HFFc6 (cell line): ENCODE measurements at regions not wholly inside any gene's neighbourhood (a gene's known extent, or its start where the extent isn't known, plus 50 kb on each side); places are given as distances from the start of the nearest gene placed in this dataset.

ENCODE experiments used
- DNase-seq: peaks from one replicate; pipeline ENCODE4 v3.0.0-alpha.2; 2018
- H3K27ac Mint-ChIP-seq: 2 replicates; pipeline ENCODE4 v1.8.0; 2020; ENCODE audit warnings: mild to moderate bottlenecking, mixed read lengths
- H3K27me3 Mint-ChIP-seq: 2 replicates; pipeline ENCODE4 v1.8.0; 2021; ENCODE audit warnings: mild to moderate bottlenecking, moderate library complexity, mixed read lengths; ENCODE audit not compliant: insufficient read depth
- H3K36me3 Mint-ChIP-seq: 2 replicates; pipeline ENCODE4 v1.8.0; 2021; ENCODE audit warnings: low read depth, mixed read lengths
- H3K4me1 Mint-ChIP-seq: 2 replicates; pipeline ENCODE4 v1.8.0; 2020; ENCODE audit warnings: low read depth, mixed read lengths
- H3K4me3 Mint-ChIP-seq: 2 replicates; pipeline ENCODE4 v1.8.0; 2020; ENCODE audit warnings: mild to moderate bottlenecking, moderate library complexity, mixed read lengths
- H3K9me3 Mint-ChIP-seq: 2 replicates; pipeline ENCODE4 v1.8.0; 2020; ENCODE audit warnings: mild to moderate bottlenecking, mixed read lengths
- TF ChIP-seq, protein P1 (sequence below): fragments of 200-600 bp; sonication (generic); IDR thresholded peaks from 2 replicates; pipeline ENCODE4 v1.5.0; 2021; ENCODE audit warnings: antibody characterized with exemption, mild to moderate bottlenecking

DNA sequence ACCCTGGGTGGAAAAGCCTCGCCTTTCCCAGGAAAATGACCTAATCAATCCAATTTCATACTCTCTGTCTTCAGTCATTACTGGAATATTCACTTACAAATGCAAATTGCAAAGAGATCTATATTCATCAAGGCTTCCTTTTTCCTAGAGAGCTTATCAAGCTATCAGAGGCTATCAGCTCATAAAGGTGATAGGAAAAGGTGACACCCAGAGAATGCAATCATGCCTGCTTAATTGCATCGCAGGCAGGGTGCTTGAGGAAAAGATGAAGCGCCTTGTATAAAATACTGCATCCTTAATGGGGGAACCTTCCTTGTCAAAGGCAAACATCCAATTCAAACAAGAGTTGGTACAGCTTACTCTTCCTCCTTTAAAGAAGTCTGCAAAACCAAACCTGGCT, 59.7 kb downstream of the SHANK2 start:
- TF ChIP-seq, protein P1, sequence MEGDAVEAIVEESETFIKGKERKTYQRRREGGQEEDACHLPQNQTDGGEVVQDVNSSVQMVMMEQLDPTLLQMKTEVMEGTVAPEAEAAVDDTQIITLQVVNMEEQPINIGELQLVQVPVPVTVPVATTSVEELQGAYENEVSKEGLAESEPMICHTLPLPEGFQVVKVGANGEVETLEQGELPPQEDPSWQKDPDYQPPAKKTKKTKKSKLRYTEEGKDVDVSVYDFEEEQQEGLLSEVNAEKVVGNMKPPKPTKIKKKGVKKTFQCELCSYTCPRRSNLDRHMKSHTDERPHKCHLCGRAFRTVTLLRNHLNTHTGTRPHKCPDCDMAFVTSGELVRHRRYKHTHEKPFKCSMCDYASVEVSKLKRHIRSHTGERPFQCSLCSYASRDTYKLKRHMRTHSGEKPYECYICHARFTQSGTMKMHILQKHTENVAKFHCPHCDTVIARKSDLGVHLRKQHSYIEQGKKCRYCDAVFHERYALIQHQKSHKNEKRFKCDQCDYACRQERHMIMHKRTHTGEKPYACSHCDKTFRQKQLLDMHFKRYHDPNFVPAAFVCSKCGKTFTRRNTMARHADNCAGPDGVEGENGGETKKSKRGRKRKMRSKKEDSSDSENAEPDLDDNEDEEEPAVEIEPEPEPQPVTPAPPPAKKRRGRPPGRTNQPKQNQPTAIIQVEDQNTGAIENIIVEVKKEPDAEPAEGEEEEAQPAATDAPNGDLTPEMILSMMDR, result no peak
- H3K27me3 Mint-ChIP-seq, result peaks cover 8% of the 10 kb centered on the region
- DNase-seq, result no peak
- no peak overlapping the region for H3K27ac Mint-ChIP-seq
- H3K9me3 Mint-ChIP-seq, result peaks cover 12% of the 10 kb centered on the region
- H3K4me1 Mint-ChIP-seq, result no peaks in the 10 kb centered on the region
- no peak overlapping the region for H3K4me3 Mint-ChIP-seq
- no peaks in the 10 kb centered on the region; the same call in 1 of the 2 replicates for H3K36me3 Mint-ChIP-seq

DNA sequence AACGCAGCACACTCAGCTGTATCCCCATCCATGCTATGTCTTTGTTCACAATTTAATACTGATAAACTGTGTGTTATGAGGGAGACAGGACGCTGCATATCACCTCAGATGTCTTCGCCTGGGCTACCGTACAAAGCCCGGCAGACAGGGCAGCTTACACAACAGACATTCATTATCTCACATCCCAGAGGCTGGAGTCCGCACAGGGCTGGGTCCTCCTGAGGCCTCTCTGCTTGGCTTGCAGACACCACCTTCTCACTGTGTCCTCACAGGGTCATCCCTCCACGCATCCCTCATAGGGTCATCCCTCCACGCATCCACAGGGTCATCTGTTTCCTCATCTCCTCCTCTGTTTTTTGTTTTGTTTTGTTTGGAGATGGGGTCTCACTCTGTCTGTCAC, 61.2 kb downstream of the SHANK2 start:
- no peak for DNase-seq
- TF ChIP-seq, protein P1, result no peak
- no peaks in the 10 kb centered on the region for H3K4me1 Mint-ChIP-seq
- no peak overlapping the region for H3K4me3 Mint-ChIP-seq
- peaks cover 5% of the 10 kb centered on the region for H3K27me3 Mint-ChIP-seq
- peaks cover 16% of the 10 kb centered on the region for H3K9me3 Mint-ChIP-seq
- H3K27ac Mint-ChIP-seq, result no peak overlapping the region
- no peaks in the 10 kb centered on the region; the same call in 1 of the 2 replicates for H3K36me3 Mint-ChIP-seq

DNA sequence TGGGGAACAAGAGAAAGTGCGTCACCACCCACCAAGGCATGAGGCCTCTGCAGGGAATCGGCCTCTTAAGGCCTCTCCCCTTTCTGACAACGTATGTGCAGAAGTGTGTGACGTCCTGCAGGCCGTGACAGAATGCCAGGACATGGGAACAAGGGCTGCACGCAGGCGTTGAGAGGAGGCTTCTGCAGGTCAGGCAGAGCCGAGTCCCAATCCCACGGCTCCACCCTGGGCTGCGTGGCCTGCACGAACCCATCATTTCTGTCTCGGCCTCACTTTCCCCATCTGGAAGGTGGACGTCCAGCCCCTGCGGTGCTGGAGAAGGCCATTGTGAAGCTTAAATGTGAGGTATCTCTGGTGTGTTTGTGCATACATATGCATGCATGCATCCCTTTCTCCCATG, 61.8 kb downstream of the SHANK2 start:
- TF ChIP-seq, protein P1, result no peak
- Mint-ChIP-seq H3K36me3 (no peaks in the 10 kb centered on the region; the same call in 1 of the 2 replicates), H3K4me1 (no peaks in the 10 kb centered on the region), H3K9me3 (peaks cover 20% of the 10 kb centered on the region), H3K4me3 (no peak overlapping the region), H3K27ac (no peak overlapping the region), H3K27me3 (peaks cover 5% of the 10 kb centered on the region)
- no peak for DNase-seq

DNA sequence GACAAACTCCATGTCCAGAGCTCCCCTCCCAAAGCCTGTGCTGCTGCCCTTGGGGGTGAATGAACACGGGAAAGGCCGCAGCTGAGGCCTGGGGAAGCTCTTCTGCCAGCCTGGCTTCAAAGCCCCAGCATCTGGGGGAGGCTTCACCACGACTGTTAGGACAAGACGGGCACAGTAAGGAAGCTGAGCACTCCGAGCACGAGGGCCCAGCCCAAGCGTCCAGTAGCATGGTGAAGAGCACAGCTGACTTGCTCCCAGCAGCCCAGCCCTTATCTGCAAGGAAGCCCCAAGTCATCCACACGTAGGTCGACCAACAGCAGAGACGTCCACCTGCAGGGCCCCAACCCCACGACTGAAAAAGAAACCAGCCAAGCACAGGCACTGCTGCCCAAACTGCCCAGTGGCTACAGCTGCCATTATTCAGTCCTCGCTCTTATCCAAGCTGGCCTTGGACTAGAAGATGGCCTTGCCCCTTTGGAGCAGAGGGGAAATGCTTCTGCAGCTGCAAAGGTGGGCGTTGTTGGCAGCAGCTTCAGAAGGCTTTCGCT, 62.5 kb downstream of the SHANK2 start:
- no peak overlapping the region for H3K27ac Mint-ChIP-seq
- H3K4me1 Mint-ChIP-seq, result no peaks in the 10 kb centered on the region

DNA sequence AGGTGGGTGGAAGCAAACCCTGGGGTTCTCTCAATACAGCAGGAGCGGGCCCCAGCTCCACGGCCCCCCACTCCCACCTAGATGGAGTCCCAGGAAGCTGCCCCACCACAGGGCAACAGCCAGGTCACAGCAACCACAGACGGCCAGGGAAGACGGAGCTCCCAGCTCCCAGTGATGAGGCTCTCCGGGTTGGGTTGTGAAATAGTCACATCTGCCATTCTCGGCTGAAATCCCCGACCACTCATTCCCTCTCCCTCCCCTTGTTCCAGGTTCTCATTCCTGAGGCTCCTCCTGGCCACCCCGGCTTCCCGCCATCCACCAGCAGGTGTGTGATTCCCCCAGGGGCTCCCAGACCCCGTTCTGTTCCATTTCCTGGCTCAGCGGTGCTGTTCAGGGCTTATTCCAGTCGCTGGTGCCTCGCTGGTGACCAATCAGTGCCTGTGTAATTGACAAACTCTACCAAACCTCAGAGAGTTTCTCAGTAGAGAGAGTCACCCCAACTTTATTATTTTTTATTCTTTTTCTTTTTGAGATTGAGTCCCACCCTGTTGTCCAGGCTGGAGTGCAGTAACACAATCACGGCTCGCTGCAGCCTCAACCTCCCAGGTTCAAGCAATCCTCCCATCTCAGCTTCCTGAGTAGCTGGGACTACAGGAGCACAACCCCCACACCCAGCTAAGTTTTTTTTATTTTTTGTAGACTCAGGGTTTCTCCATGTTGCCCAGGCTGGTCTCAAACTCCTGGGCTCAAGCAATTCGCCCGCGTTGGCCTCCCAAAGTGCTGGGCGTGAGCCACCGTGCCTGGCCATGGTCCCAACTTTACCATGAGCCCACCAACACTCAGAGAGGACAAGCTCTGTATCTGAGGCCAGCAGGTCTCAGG, 63.2 kb downstream of the SHANK2 start:
- TF ChIP-seq, protein P1, result no peak
- H3K4me3 Mint-ChIP-seq, result no peak overlapping the region
- DNase-seq, result no peak
- no peaks in the 10 kb centered on the region; the same call in 1 of the 2 replicates for H3K36me3 Mint-ChIP-seq
- no peaks in the 10 kb centered on the region for H3K4me1 Mint-ChIP-seq
- peaks cover 5% of the 10 kb centered on the region for H3K27me3 Mint-ChIP-seq
- H3K9me3 Mint-ChIP-seq, result peaks cover 26% of the 10 kb centered on the region
- H3K27ac Mint-ChIP-seq, result no peak overlapping the region

More for the DNA sequence above, 62.5 kb downstream of the SHANK2 start:
- peaks cover 24% of the 10 kb centered on the region for H3K9me3 Mint-ChIP-seq
- no peak overlapping the region for H3K4me3 Mint-ChIP-seq
- DNase-seq, result no peak
- H3K27me3 Mint-ChIP-seq, result peaks cover 5% of the 10 kb centered on the region
- TF ChIP-seq, protein P1, result no peak
- no peaks in the 10 kb centered on the region; the same call in 1 of the 2 replicates for H3K36me3 Mint-ChIP-seq
